ENCODE measurements at regions not wholly inside any gene's neighbourhood (a gene's known extent, or its start where the extent isn't known, plus 50 kb on each side); places are given as distances from the start of the nearest gene placed in this dataset.

- TF ChIP-seq CTCF (IDR thresholded peaks at IDR 0.05; ENCODE audit: insufficient read depth, low read length, poor library complexity, severe bottlenecking) (no peak), EZH2phosphoT487 (conservative IDR thresholded peaks at IDR 0.05; ENCODE audit: low read length) (no peak)
Observed at GRCh38 chr2:188851826-188852225, 122.3 kb upstream of the COL3A1 start.

Data from SU-DHL-6 (cell line).